ENCODE measurements at regions not wholly inside any gene's neighbourhood (a gene's known extent, or its start where the extent isn't known, plus 50 kb on each side); places are given as distances from the start of the nearest gene placed in this dataset.

GRCh38 chr3:168269001-168269400 lies 173.3 kb upstream of the GOLIM4 start:
- TF ChIP-seq CTCF (conservative IDR thresholded peaks at IDR 0.05) (no peak), ZFX (IDR thresholded peaks at IDR 0.05) (no peak)
